ENCODE measurements at regions not wholly inside any gene's neighbourhood (a gene's known extent, or its start where the extent isn't known, plus 50 kb on each side); places are given as distances from the start of the nearest gene placed in this dataset.

- DNase-seq (ENCODE audit: low read depth), result no peak
Measured at GRCh38 chr14:66414511-66414910, 71.7 kb upstream of the CCDC196 start.

DNA sequence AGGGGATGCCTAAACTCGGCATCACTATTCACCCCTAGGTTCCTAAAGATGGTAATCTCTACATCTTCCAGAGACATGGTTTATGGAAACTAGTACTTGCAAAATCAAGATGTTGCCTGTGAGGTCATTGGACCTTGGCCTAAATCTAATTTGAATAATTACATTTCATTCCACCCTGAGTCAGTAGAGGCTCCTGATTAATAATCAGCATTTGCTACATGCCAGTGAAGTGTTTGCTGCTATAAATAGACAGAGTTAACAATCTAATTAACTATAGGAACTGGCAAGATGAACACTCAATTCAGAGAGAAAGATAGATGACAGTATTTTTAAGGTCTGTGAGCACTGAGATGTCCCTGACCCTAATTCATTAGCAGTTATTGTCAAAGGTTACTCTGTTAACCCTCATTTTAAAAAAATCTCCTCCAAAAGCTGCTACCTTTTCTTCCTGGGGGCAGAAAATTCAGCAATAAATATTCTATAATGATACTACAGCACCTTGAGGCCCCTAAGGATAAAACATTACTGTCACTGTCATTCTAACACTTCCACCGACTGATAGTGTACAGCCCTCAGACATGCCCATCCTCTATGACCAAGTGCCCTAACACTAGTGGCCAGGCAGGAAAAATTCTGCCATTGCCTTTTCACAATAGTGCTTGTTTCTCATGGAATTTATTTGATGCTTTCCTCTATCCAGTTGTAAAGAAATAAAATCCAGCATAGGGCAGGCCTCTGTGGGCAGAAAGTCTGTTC is 65.7 kb upstream of the CCDC196 start:
- DNase-seq (ENCODE audit: low read depth), result no peak

DNA sequence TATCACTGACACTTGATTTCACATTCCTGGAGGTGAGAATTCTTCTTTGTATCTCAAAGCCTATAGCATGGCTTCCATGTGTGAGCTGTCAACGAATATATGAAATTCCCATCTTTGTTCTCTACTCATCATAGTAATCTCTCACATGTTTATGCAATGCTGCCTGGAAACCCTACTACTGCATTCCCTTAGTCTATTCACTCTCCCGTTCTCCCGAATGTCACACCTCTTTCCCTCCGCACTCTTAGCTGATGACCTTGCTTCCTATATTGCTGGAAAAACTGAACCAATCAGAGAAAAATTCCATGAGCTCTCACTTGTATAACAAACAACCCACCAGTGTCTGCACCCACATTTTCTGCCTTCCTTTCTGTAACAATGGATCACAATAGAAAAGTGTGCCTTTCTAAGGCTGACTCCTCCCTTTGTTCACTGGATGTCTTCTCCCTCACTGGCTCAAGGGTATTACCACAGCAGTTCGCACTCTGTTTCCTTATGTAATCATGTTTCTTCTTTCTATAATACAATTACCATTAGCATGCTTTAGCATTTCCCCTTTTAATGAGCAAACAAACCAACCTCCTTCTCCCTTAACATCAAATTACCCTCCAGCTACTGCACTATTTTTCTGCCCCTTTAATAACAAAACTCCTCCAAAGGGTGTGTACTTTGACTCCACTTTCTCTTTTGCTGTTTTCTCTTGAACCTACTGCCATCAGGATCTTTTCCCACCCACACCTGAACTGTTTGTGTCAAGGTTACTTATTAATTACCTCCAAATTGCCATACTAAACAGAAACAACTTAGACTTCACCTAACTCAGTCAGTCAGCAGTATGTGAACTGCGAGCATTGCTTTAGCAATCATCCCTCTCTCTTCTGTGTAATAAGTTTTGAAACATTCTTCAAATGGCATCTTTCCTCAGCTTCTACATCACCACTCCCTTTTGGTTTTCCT is 63.9 kb upstream of the CCDC196 start:
- DNase-seq (ENCODE audit: low read depth), result no peak

- no peak for DNase-seq (ENCODE audit: low read depth)
Measured at GRCh38 chr14:66425402-66425801, 60.8 kb upstream of the CCDC196 start.

- DNase-seq (ENCODE audit: low read depth), result no peak
Measured at GRCh38 chr14:66426451-66426850, 59.7 kb upstream of the CCDC196 start.

DNA sequence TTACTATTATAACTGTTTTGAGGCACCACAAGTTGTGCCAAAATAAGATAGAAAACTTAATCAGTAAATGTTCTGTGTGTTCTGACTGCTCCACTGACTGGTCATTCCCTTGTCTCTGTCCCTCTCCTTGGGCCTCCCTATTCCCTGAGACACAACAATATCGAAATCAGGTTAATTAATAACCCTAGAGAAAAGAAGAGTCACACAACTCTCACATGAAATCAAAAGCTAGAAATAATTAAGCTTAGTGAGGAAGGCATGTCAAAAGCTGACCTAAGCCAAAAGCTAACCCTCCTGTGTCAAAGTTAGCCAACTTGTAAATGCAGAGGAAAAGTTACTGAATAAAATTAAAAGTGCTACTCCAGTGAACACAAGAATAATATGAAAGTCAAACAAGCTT is 53.8 kb upstream of the CCDC196 start:
- DNase-seq (ENCODE audit: low read depth), result no peak

GRCh38 chr14:66434464-66434863 is 51.7 kb upstream of the CCDC196 start:
- no peak for DNase-seq (ENCODE audit: low read depth)

GRCh38 chr14:66435683-66436082 is 50.5 kb upstream of the CCDC196 start:
- DNase-seq (ENCODE audit: low read depth), result no peak

Measured in T follicular helper cell (primary cell).